ENCODE measurements at regions not wholly inside any gene's neighbourhood (a gene's known extent, or its start where the extent isn't known, plus 50 kb on each side); places are given as distances from the start of the nearest gene placed in this dataset.

DNA sequence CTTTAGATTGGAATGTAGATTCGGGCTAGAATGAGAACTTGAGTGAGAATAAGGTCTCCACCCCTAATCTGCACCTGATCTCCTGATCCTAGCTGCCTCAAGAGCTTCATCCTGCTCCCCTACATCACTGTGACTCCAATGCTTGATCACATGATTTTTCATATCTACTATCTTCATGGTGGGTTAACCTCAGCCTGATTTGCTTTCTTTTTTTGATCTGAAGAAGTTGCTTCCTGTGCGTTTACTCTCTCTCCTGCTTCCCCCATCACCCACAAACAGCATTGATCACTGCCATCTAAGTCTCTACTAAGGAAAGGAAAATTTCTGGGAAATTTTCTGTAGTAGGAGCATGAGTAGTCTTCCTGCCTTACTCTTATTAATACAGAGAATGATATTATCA, 1542.1 kb upstream of the SLC10A2 start:
- TF ChIP-seq POLR2AphosphoS5 (IDR thresholded peaks at IDR 0.05; ENCODE audit: low read depth, low read length) = no peak
- TF ChIP-seq POLR2A (IDR thresholded peaks at IDR 0.05; ENCODE audit: low read depth, low read length) = no peak
- no peak for TF ChIP-seq POU2F2 (IDR thresholded peaks at IDR 0.05; ENCODE audit: low read depth, low read length)

All from GM12891 (cell line).